ENCODE measurements at regions not wholly inside any gene's neighbourhood (a gene's known extent, or its start where the extent isn't known, plus 50 kb on each side); places are given as distances from the start of the nearest gene placed in this dataset.
"Not testable (repeated sequence)": the region's sequence is repeated elsewhere in the genome, so short reads cannot be mapped to it uniquely, and the experiment has no call there.

DNA sequence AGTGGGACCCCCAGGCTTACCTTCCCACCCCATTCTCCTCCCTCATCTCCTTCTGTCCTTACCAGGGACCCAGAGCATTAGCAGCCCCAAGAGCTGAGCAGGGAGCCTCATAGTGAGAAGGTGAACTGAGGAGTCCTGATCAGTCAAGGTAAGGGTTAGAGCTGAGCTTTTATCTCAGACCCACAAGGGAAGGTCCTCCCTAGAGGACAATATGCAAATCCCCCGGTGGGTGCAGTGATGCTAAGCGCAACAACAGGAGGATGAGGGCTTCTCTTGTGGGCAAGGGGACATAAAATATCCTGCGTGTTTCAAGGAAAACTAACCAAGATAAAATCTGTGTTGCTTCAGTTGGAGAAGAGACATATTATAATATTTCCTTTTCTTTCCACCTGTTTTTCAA lies 505.2 kb downstream of the RPIA start:
- H3K27me3 ChIP-seq; DNase-seq; intact Hi-C loops (cut with DNase I; ENCODE audit: low total_unique reads); H3K27ac ChIP-seq; H3K36me3 ChIP-seq; H3K9me3 ChIP-seq; H3K4me3 ChIP-seq; H3K4me1 ChIP-seq: not testable (repeated sequence)

DNA sequence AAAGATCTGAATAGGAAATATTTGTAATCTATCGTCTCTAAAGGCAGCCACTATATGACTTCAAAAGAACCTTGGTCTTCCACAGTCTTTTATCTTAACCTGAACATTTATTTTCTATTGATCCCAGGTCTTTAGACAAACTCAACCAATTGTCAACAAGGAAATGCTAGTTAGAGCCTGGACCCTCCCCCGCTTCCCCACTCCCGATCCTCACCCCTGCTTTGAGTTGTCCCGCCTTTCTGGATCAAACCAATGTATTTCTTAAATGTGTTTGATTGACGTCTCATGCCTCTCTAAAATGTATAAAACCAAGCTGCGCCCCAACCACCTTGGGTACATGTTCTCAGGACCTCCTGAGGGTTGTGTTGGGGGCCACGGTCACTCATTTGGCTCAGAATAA lies 506.6 kb downstream of the RPIA start:
- intact Hi-C loops (cut with DNase I; ENCODE audit: low total_unique reads); H3K27me3 ChIP-seq; H3K4me3 ChIP-seq; DNase-seq; H3K9me3 ChIP-seq; H3K27ac ChIP-seq; H3K4me1 ChIP-seq; H3K36me3 ChIP-seq: not testable (repeated sequence)

DNA sequence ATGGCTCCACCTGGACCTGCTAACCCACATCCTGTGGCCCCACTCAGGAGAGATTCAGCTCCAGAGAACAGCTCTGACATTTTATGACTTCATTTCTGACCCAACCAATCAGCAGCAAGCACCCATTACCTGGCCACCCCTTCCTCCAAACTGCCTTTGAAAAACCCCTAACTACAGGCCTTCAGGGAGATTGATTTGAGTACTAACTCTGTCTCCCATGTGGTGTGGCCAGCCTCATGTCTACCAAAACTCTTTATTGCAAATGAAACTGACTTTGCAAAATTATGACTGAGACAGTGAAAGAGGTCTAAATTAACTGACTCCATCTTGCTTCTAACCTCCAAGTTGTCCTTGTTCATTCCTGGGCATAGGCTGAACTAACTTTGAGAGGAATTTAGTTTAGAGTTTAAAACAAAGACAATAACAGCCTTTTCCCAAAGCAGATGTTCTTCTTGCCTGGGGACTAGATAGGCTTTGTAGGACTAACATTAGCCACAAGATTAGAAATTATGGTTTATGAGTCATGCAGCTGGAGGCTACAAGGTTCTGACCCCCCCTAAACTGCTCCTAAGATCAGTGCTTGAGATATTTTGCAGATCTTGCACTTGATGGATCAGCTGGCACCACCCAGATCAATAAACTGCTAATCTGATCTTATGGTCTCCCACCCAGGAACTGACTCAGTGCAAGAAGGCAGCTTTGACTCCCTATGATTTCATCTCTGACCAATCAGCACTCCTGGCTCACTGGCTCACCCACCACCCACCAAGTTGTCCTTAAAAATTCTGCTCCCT lies 508.2 kb downstream of the RPIA start:
- not testable (repeated sequence) for H3K4me1 ChIP-seq

DNA sequence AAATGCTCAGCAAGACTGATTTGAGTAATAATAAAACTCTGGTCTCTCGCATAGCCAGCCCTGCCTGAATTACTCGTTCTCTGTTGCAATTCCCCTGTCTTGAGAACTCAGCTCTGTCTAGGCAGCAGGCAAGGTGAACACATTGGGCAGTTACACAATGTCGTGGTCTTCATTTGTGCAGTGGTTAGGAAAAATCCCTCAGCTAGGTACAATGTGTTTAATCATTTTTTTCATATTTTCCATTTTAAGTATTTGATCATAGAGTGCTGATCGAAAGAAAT lies 508.7 kb downstream of the RPIA start:
- H3K9me3 ChIP-seq; H3K27me3 ChIP-seq; H3K27ac ChIP-seq; DNase-seq; H3K4me3 ChIP-seq; H3K36me3 ChIP-seq; H3K4me1 ChIP-seq; intact Hi-C loops (cut with DNase I; ENCODE audit: low total_unique reads): not testable (repeated sequence)

More for the DNA sequence above, 508.2 kb downstream of the RPIA start:
- H3K27ac ChIP-seq; H3K36me3 ChIP-seq; DNase-seq; H3K4me3 ChIP-seq; intact Hi-C loops (cut with DNase I; ENCODE audit: low total_unique reads); H3K27me3 ChIP-seq; H3K9me3 ChIP-seq: not testable (repeated sequence)

DNA sequence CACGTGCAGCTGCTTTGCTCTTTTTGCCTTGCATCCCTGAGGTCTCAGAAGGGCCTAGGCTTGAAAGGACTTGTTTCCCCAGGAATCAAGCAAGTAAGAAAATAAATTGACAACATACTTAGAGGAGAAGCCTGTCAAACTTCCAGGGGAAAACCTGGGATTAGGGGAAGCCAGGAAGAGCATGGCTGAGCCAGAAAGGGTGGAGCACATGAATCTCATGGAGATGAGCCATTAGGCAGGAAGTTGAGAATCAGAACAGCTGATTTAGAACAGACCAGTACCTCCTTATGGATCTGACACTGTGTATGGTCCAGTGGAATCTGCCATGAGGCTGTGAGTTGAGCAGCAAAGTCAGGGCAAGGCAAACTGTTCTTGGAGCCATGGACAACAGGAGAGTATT lies 511.0 kb downstream of the RPIA start:
- DNase-seq; H3K4me1 ChIP-seq; H3K27ac ChIP-seq; H3K9me3 ChIP-seq; H3K4me3 ChIP-seq; H3K36me3 ChIP-seq; H3K27me3 ChIP-seq; intact Hi-C loops (cut with DNase I; ENCODE audit: low total_unique reads): not testable (repeated sequence)

DNA sequence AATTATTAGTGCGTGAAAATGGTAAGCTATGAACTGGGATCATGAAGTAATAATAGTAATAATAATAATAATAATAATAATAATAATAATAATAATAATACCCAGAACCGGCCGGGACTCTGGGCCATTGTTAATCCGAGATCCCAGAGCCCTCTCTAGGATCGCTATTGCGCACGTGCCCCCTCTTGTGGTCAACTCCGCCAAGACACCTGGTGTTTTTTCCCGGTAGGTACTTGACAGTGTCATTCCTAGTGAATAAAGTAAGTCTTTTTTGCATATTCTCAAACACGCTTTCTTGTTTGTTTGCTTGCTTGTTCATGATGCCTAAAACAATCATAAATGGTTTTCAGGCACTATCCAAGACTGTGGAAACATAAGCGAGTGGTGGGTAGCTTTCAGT lies 513.7 kb downstream of the RPIA start:
- DNase-seq; H3K4me1 ChIP-seq; H3K9me3 ChIP-seq; H3K4me3 ChIP-seq; H3K27ac ChIP-seq; H3K27me3 ChIP-seq; intact Hi-C loops (cut with DNase I; ENCODE audit: low total_unique reads); H3K36me3 ChIP-seq: not testable (repeated sequence)

DNA sequence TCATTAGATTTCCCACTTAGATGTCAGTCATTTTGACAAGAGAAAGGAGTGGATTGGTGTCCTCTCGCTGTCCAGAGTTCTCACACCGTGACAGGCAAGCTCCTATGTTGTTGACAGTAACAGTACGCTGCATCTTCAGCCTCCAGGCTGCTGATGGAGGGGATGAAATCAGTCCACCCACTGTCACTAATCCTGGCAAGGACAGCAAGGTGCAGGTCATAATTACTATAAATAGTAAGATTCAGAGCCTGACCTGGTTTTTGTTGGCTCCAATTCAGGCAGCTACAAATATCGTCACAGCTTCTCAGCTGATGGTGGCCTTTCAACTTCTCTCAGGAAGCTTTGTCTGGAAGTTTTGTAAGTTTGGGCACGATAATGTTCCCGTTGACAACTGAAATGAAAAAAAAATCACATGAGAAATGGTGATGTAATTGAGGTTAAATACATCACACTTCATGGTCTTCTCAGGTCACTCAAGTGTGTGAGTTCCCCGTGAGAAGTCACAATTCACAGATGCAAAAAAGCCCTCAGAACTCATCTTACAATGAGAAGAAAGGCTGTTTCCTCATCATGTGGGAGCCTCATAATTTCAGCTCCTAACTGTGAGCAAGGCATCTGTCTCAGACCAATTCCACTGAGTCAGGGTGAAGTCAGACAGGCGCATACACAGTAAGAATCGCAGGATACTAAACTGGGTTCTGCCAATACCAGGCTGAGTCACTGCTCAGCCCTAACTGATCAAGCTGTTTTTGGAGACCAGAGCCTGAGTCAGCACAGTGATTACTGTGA lies 516.9 kb downstream of the RPIA start:
- intact Hi-C loops (cut with DNase I; ENCODE audit: low total_unique reads); DNase-seq; H3K27ac ChIP-seq; H3K36me3 ChIP-seq; H3K4me1 ChIP-seq; H3K4me3 ChIP-seq; H3K9me3 ChIP-seq; H3K27me3 ChIP-seq: not testable (repeated sequence)

DNA sequence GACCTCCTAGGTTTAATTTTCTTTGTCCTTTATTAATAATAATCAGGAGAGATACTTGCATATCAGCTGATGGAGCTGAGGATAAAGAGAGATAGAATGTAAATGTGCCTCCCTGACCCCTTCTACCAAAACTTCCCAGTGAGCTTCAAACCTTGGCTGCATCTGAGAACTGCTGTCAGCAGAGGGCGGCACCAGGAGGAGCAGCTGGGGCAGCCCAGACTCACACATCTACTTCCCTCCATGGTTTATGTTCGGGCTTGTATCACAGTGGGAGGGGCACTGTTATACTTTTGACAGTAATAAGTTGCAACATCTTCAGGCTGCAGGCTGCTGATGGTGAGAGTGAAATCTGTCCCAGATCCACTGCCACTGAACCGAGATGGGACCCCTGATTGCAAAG lies 521.7 kb downstream of the RPIA start:
- H3K9me3 ChIP-seq; intact Hi-C loops (cut with DNase I; ENCODE audit: low total_unique reads); H3K4me1 ChIP-seq; H3K4me3 ChIP-seq; H3K27me3 ChIP-seq; H3K36me3 ChIP-seq; H3K27ac ChIP-seq; DNase-seq: not testable (repeated sequence)

DNA sequence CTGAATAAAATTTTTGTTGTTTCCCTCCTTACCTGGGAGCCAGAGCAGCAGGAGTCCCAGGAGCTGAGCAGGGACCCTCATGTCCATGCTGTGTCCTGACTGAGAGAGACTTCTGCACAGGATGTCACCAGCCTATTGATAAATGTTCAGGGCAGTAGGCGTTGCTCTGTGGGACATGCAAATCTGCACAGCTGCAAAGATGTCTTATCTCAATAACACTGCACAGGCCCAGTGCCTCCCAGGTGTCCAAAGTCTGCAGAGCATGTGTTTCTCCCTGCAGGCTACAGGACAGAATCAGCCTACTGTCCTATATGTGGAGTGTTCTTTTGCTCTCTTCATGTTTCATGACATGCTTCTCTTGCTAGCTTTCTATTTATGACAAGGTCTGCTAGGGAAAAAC lies 522.3 kb downstream of the RPIA start:
- DNase-seq; H3K36me3 ChIP-seq; H3K4me1 ChIP-seq; H3K27me3 ChIP-seq; H3K27ac ChIP-seq; H3K9me3 ChIP-seq; intact Hi-C loops (cut with DNase I; ENCODE audit: low total_unique reads); H3K4me3 ChIP-seq: not testable (repeated sequence)

DNA sequence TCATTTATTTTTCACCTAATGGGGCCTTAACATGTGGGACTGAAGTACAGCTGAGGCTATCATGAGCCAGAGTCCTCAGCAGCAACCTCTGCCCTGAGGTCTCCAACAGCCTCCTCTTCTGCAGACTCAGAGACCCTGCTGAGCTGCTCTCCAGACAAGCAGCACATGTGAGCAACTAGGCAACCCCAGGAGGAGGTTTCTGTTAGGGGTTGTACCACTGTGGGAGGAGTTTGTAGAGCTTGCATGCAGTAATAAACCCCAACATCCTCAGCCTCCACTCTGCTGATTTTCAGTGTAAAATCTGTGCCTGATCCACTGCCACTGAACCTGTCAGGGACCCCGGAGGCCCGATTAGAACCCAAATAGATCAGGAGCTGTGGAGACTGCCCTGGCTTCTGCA lies 530.0 kb downstream of the RPIA start:
- H3K27ac ChIP-seq; H3K4me1 ChIP-seq; H3K4me3 ChIP-seq; DNase-seq; H3K36me3 ChIP-seq; H3K27me3 ChIP-seq; intact Hi-C loops (cut with DNase I; ENCODE audit: low total_unique reads); H3K9me3 ChIP-seq: not testable (repeated sequence)

DNA sequence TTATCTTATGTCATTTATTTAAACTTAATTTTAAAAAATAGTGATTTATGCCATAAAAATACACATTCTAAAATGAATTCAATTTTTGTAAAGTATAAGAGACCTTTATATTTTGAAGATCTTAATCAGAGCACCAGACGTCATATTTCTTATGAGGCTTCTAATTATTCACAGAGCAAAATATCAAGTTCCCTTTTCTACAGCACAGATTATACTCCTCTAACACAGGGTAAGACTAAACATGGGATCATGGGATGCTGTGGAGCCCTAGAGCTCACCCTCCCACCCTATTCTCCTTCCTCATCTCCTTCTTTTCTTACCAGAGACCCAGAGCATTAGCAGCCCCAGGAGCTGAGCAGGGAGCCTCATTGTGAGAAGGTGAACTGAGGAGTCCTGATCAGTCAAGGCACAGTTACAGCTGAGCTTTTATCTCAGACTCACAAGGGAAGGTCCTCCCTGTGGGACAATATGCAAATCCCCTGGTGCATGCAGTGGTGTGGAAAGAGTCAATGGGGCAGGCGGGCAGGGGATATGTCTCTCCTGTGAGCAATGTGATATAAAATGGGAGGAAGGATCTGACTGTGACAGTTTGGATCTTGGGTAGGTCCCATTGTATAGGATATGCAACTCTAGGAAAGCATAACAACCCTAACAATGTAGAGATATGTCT lies 530.7 kb downstream of the RPIA start:
- H3K4me3 ChIP-seq; H3K27me3 ChIP-seq; H3K27ac ChIP-seq; H3K9me3 ChIP-seq; DNase-seq; H3K4me1 ChIP-seq; H3K36me3 ChIP-seq; intact Hi-C loops (cut with DNase I; ENCODE audit: low total_unique reads): not testable (repeated sequence)

DNA sequence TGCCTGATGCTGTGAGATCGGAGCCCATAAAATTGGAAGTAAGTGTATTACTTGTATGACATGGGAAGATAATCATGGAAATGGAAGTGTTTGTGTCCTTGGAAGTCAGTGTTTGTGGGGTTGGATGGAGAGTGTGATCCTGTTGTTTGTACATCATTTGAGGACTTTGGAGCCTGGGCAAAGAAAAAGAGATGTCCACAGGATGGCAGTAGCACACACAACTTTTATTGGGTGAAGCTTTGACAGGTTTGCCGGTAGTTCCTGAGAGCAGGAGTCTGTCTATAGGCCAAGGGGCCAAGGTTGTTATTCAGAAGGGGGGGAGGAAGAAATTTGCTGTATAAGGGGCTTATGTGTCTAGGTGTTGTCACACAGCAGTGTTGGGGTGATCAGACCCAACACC lies 533.3 kb downstream of the RPIA start:
- H3K9me3 ChIP-seq; DNase-seq; H3K4me3 ChIP-seq; H3K4me1 ChIP-seq; intact Hi-C loops (cut with DNase I; ENCODE audit: low total_unique reads); H3K27ac ChIP-seq; H3K36me3 ChIP-seq; H3K27me3 ChIP-seq: not testable (repeated sequence)

DNA sequence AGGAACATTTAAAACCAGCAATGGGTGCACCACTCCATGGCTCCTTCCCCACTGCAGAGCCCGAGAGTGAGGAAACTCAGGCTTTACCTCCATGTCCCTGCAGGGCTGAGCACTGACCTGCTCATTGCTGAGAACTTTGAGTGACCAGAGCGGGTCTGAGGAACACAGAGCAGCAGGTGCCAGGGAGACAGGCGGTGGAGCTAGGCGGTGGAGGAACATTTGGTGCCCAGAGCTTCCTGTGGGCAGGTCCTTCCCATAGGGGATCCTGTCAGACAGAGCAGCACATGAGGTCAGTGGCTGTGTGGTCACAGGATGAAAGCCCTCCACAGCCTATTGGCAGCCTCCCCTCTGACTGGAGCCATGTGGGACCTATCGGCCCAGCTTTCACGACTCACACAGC lies 538.5 kb downstream of the RPIA start:
- H3K36me3 ChIP-seq; H3K27me3 ChIP-seq; H3K9me3 ChIP-seq; H3K4me3 ChIP-seq; H3K27ac ChIP-seq; H3K4me1 ChIP-seq; intact Hi-C loops (cut with DNase I; ENCODE audit: low total_unique reads); DNase-seq: not testable (repeated sequence)
